Testis (tissue), 2 donors: ENCODE measurements at regions not wholly inside any gene's neighbourhood (a gene's known extent, or its start where the extent isn't known, plus 50 kb on each side); places are given as distances from the start of the nearest gene placed in this dataset.

Experiments used
- DNase-seq: peaks from one replicate; pipeline ENCODE4 v3.0.0-alpha.2; 2019
- H3K27ac ChIP-seq, 2 donors: fragments of 200-600 bp; sonication (generic); one replicate each; pipeline ENCODE4 v1.5.1; 2019
- H3K27me3 ChIP-seq: fragments of 200-600 bp; sonication (generic); one replicate; pipeline ENCODE4 v1.5.1; 2019
- H3K36me3 ChIP-seq: fragments of 200-600 bp; sonication (generic); one replicate; pipeline ENCODE4 v1.5.1; 2017; ENCODE audit warnings: low read depth; ENCODE audit errors: missing control alignments
- H3K4me1 ChIP-seq: fragments of 200-600 bp; sonication (generic); one replicate; pipeline ENCODE4 v1.5.1; 2019
- H3K4me3 ChIP-seq, 2 donors: fragments of 200-600 bp; sonication (generic); one replicate each; pipeline ENCODE4 v1.5.1; 2017 to 2019
- H3K9me3 ChIP-seq: fragments of 200-600 bp; sonication (generic); one replicate; pipeline ENCODE4 v1.5.1; 2017
- CTCF ChIP-seq, 3 experiments: fragments of 450-650 bp in 2 of 3; fragments of 200-600 bp in 1 of 3; sonication (generic) in 1 of 3; IDR thresholded peaks; one replicate each; pipeline ENCODE4 v1.5.1; 2016 to 2019; ENCODE audit warnings: antibody characterized with exemption in 3 of 3, mild to moderate bottlenecking in 2 of 3, moderate library complexity in 1 of 3
- POLR2A ChIP-seq: fragments of 450-650 bp; IDR thresholded peaks from one replicate; pipeline ENCODE4 v1.6.1; 2017; ENCODE audit warnings: antibody characterized with exemption, mild to moderate bottlenecking, moderate library complexity
- WGBS, 2 donors: methylation state at CpG; one replicate each; pipeline ENCODE4 v1.1.5; 2018; 5-methylcytosine and 5-hydroxymethylcytosine counted together
- intact Hi-C: fragments of 100-400 bp; cut with DNase I; formaldehyde crosslinking; loops from one replicate; pipeline ENCODE4 v1.15.1; 2023; ENCODE audit warnings: low total_unique reads

DNA sequence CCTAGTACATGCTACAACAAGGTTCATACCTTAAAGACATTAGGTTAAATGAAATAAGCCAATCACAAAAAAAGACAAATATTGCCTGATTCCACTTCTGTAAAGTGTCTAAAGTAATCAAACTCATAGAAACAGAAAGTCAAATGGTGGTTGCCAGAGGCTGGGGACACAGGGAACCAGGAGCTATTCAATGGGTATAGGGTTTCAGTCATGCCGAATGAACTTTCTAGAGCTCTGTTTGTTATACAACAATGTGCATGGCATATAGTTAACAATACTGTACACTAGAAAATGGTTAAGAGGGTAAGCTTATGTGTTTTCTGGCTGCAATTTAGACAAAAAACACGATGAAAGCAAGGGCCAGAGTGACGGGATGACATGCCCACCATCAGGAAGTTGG, 70.8 kb upstream of the EGFLAM start:
- Histone ChIP-seq H3K9me3 (no peaks in the 10 kb centered on the region), H3K4me1 (no peaks in the 10 kb centered on the region), H3K27ac (no peak overlapping the region), H3K27me3 (no peaks in the 10 kb centered on the region), H3K36me3 (no peaks in the 10 kb centered on the region), H3K4me3 (no peak overlapping the region)
- 95 to 99% methylated on average over 3 of the region's 3 CpGs for WGBS, 2 donors
- TF ChIP-seq POLR2A (no peak), CTCF (IDR thresholded peaks at IDR 0.05) (no peak)
- intact Hi-C loops, result no loop called here
- DNase-seq, result no peak

DNA sequence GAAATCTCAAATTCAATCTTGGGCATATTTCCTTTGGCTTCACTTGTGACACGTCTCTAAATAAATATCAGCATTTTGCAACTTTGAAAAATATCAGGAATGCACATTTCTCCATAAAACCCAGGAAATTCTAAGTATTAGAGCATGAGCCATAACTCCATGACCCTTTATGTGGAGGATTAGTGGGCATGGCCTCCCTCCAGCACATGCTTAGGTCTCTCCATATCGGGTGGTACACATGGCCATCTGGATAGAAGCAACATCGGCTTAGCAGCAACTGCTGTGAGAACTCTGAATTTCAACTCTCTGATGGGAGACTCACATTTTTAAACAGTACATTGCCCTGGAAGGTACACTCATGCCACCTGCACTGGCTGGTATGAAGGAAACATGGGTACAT, 73.7 kb upstream of the EGFLAM start:
- H3K27ac ChIP-seq, result no peak overlapping the region
- H3K27me3 ChIP-seq, result no peaks in the 10 kb centered on the region
- no peak for DNase-seq
- TF ChIP-seq CTCF (IDR thresholded peaks at IDR 0.05) (no peak), POLR2A (no peak)
- H3K4me3 ChIP-seq, result no peak overlapping the region
- H3K9me3 ChIP-seq, result no peaks in the 10 kb centered on the region
- 83 to 95% methylated on average over 3 of the region's 3 CpGs for WGBS, 2 donors
- no peaks in the 10 kb centered on the region for H3K4me1 ChIP-seq
- intact Hi-C loops, result no loop called here
- H3K36me3 ChIP-seq, result no peaks in the 10 kb centered on the region

GRCh38 chr5:38182991-38183390, 75.4 kb upstream of the EGFLAM start:
- TF ChIP-seq POLR2A (no peak), CTCF (IDR thresholded peaks at IDR 0.05) (no peak)
- Histone ChIP-seq H3K4me3 (no peak overlapping the region), H3K27ac (no peak overlapping the region), H3K4me1 (no peaks in the 10 kb centered on the region), H3K36me3 (no peaks in the 10 kb centered on the region), H3K9me3 (no peaks in the 10 kb centered on the region), H3K27me3 (no peaks in the 10 kb centered on the region)
- DNase-seq, result no peak
- intact Hi-C loops, result no loop called here
- 81 to 89% methylated on average over 7 of the region's 7 CpGs for WGBS, 2 donors

DNA sequence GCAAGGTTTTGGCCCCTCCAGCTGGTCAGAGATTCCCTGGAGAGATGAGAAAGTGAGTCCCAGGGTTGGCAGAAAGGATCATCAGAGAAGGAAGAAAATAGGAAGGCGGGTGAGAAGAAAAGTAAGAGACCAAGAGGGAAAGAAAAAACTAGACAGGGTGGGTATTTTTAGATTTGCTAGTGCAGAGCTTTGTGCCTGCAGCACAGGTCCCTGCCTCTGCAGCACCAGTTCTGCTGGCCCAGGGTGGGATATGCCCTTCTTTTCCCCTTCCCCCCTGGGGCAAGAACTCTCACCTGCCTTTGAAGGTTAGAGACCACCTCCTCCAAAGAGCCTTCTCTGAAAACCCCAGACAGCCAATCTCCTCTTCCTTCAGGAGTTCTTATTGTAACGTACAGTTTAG, 90.3 kb upstream of the EGFLAM start:
- no peak overlapping the region for H3K4me3 ChIP-seq
- no peak for TF ChIP-seq CTCF (IDR thresholded peaks at IDR 0.05)
- no peak for TF ChIP-seq POLR2A
- DNase-seq, result no peak

GRCh38 chr5:38167562-38167996, 90.8 kb upstream of the EGFLAM start:
- 62 to 71% methylated on average over 7 to 12 of the region's 12 CpGs for WGBS, 2 donors
- no peak for TF ChIP-seq POLR2A
- TF ChIP-seq CTCF (IDR thresholded peaks at IDR 0.05), result no peak
- intact Hi-C loops, result no loop called here
- no peaks in the 10 kb centered on the region for H3K36me3 ChIP-seq
- no peaks in the 10 kb centered on the region for H3K4me1 ChIP-seq
- H3K4me3 ChIP-seq, result no peak overlapping the region
- no peaks in the 10 kb centered on the region for H3K9me3 ChIP-seq
- no peak for DNase-seq
- H3K27ac ChIP-seq, result no peak overlapping the region
- H3K27me3 ChIP-seq, result no peaks in the 10 kb centered on the region

More for the DNA sequence above, 90.3 kb upstream of the EGFLAM start:
- WGBS, 2 donors, result 72 to 82% methylated on average over 2 of the region's 2 CpGs
- H3K27ac ChIP-seq, result no peak overlapping the region
- no peaks in the 10 kb centered on the region for H3K9me3 ChIP-seq
- H3K27me3 ChIP-seq, result no peaks in the 10 kb centered on the region
- H3K36me3 ChIP-seq, result no peaks in the 10 kb centered on the region
- H3K4me1 ChIP-seq, result no peaks in the 10 kb centered on the region
- intact Hi-C loops, result no loop called here
